CD4-positive, alpha-beta T cell (primary cell): ENCODE measurements at regions not wholly inside any gene's neighbourhood (a gene's known extent, or its start where the extent isn't known, plus 50 kb on each side); places are given as distances from the start of the nearest gene placed in this dataset.

ENCODE experiments used
- ATAC-seq: fragments of 200-7000 bp; cut with Tn5 transposase; one replicate; pipeline ENCODE4 v1.10.0; 2022; ENCODE audit warnings: mild to moderate bottlenecking; ENCODE audit not compliant: poor library complexity
- CTCF ChIA-PET: fragments of 350-600 bp; sonication (Branson Sonifier 250); formaldehyde crosslinking; loops from one replicate; lab custom pipeline; 2021; ENCODE audit warnings: antibody characterized with exemption, inconsistent platforms; lab: Charles Lee
- POLR2A ChIA-PET: fragments of 350-600 bp; sonication (Branson Sonifier 250); formaldehyde crosslinking; loops from one replicate; lab custom pipeline; 2021; ENCODE audit warnings: antibody characterized with exemption, inconsistent platforms; lab: Charles Lee
- DNase-seq, 14 experiments: peaks; one replicate each; pipeline ENCODE4 v3.0.0-alpha.2; 2013 to 2020; ENCODE audit warnings: mixed read lengths in 2 of 14
- H3K27ac ChIP-seq, 2 donors: one replicate each; pipeline versions ENCODE4 v1.5.1 to v1.7.0; 2013; ENCODE audit warnings: low read length in 2 of 2, low read depth in 1 of 2, mild to moderate bottlenecking in 1 of 2
- H3K27me3 ChIP-seq, 2 experiments: 1 replicate in 1 of 2; 2 replicates in 1 of 2; pipeline versions ENCODE4 v1.6.1 to v1.7.0; 2013; ENCODE audit warnings: low read length in 2 of 2, control low read depth in 1 of 2, mild to moderate bottlenecking in 1 of 2, moderate library complexity in 1 of 2; ENCODE audit not compliant: insufficient read depth in 2 of 2, control insufficient read depth in 1 of 2
- H3K36me3 ChIP-seq: one replicate; pipeline ENCODE4 v1.6.1; 2013; ENCODE audit warnings: low read length, control low read depth; ENCODE audit not compliant: insufficient read depth
- H3K4me1 ChIP-seq: one replicate; pipeline ENCODE4 v1.6.1; 2013; ENCODE audit warnings: low read length, control low read depth; ENCODE audit not compliant: insufficient read depth
- H3K4me3 ChIP-seq: one replicate; pipeline ENCODE4 v1.5.1; 2013; ENCODE audit warnings: mild to moderate bottlenecking, low read length, moderate library complexity
- H3K9me3 ChIP-seq, 2 experiments: 1 replicate in 1 of 2; 2 replicates in 1 of 2; pipeline versions ENCODE4 v1.6.1 to v1.7.0; 2013; ENCODE audit warnings: low read length in 2 of 2, mild to moderate bottlenecking in 2 of 2, control low read depth in 1 of 2, moderate library complexity in 1 of 2; ENCODE audit not compliant: control insufficient read depth in 1 of 2, insufficient read depth in 1 of 2
- H3K27ac Mint-ChIP-seq: one replicate; pipeline ENCODE4 v1.8.0; 2020; ENCODE audit warnings: mixed read lengths
- H3K27me3 Mint-ChIP-seq: one replicate; pipeline ENCODE4 v1.8.0; 2021; ENCODE audit warnings: mixed read lengths
- H3K36me3 Mint-ChIP-seq: one replicate; pipeline ENCODE4 v1.8.0; 2021; ENCODE audit warnings: low read depth, mixed read lengths
- H3K4me1 Mint-ChIP-seq: one replicate; pipeline ENCODE4 v1.8.0; 2021; ENCODE audit warnings: low read depth, mixed read lengths
- H3K4me3 Mint-ChIP-seq: one replicate; pipeline ENCODE4 v1.8.0; 2020; ENCODE audit warnings: mild to moderate bottlenecking, mixed read lengths
- H3K9me3 Mint-ChIP-seq: one replicate; pipeline ENCODE4 v1.8.0; 2020; ENCODE audit warnings: mixed read lengths
- CTCF ChIP-seq: fragments of 200-600 bp; IDR thresholded peaks from one replicate; pipeline ENCODE4 v1.8.0; 2022; ENCODE audit warnings: antibody characterized with exemption, mild to moderate bottlenecking
- intact Hi-C, 2 experiments: fragments of 100-400 bp; cut with DNase I in 1 of 2; cut with micrococcal nuclease in 1 of 2; formaldehyde crosslinking; loops; one replicate each; pipeline versions ENCODE4 v1.15.1 to v1.9.0; 2023 to 2025; cut with DNase I, micrococcal nuclease

DNA sequence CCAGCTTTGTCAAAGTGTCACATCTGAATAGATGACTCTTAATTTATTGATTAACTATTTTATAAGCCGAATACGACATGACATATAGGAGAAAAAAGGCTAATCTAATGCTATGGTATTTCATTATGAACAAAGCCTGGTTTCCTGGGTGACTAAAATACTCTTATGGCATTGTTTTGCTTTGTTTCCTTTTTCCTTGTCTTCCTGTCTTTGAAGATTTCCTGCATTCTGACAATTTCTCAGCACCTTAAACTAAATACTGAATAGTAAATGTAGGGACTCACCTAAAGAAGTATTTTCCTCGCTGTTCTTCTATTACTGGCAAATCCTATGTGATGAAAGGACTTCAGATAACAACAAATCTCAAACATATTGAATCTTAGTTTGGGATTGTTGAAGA, 1284.5 kb downstream of the EFNA5 start:
- DNase-seq, result no peak
- no peak for ATAC-seq
- Histone ChIP-seq H3K9me3 (peaks cover 0 to 4% of the 10 kb centered on the region in 2 experiments), H3K36me3 (no peaks in the 10 kb centered on the region), H3K27ac (no peak overlapping the region), H3K4me1 (no peaks in the 10 kb centered on the region), H3K4me3 (no peak overlapping the region), H3K27me3 (no peaks in the 10 kb centered on the region)
- intact Hi-C loops, result no loop called here
- H3K36me3 Mint-ChIP-seq, result no peaks in the 10 kb centered on the region
- H3K4me3 Mint-ChIP-seq, result no peak overlapping the region
- ChIA-PET POLR2A (no interaction called here), CTCF (no interaction called here)
- no peaks in the 10 kb centered on the region for H3K9me3 Mint-ChIP-seq
- no peaks in the 10 kb centered on the region for H3K27me3 Mint-ChIP-seq
- H3K27ac Mint-ChIP-seq, result no peak overlapping the region
- TF ChIP-seq CTCF, result no peak
- no peaks in the 10 kb centered on the region for H3K4me1 Mint-ChIP-seq

DNA sequence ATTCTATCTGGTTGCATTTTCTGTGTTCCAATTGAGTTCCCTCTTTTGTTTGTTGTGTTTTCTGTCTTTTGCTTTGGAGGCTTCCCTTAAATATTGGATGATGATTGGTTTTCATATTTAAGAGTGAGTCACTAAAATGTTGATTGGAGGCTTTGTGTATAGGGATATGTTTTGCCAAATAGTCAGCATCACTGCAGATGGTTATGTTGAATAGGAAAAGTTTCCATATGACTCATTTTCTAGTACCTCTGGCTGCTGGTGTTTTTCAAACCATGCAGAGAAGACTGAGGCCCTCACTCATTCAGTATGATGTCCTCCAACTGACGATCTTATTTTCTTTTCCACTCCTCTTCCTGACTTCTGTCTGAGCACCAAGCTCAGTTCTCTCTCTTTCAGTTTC, 1290.0 kb downstream of the EFNA5 start:
- H3K27me3 Mint-ChIP-seq, result no peaks in the 10 kb centered on the region
- ChIA-PET POLR2A (no interaction called here), CTCF (no interaction called here)
- H3K4me1 ChIP-seq, result no peaks in the 10 kb centered on the region
- H3K4me3 ChIP-seq, result no peak overlapping the region
- DNase-seq (no peak), ATAC-seq (no peak)
- H3K27me3 ChIP-seq, result no peaks in the 10 kb centered on the region
- H3K36me3 Mint-ChIP-seq, result no peaks in the 10 kb centered on the region
- intact Hi-C loops, result no loop called here
- no peak for TF ChIP-seq CTCF
- H3K4me1 Mint-ChIP-seq, result no peaks in the 10 kb centered on the region
- H3K27ac ChIP-seq, result no peak overlapping the region
- no peaks in the 10 kb centered on the region for H3K36me3 ChIP-seq
- H3K27ac Mint-ChIP-seq, result no peak overlapping the region
- no peak overlapping the region for H3K4me3 Mint-ChIP-seq
- H3K9me3 ChIP-seq, result no peaks in the 10 kb centered on the region
- no peaks in the 10 kb centered on the region for H3K9me3 Mint-ChIP-seq

- ChIA-PET POLR2A (no interaction called here), CTCF (no interaction called here)
- H3K9me3 ChIP-seq, result no peaks in the 10 kb centered on the region
- H3K4me1 ChIP-seq, result no peaks in the 10 kb centered on the region
- H3K27me3 Mint-ChIP-seq, result no peaks in the 10 kb centered on the region
- intact Hi-C loops, result no loop called here
- no peaks in the 10 kb centered on the region for H3K36me3 ChIP-seq
- no peaks in the 10 kb centered on the region for H3K27me3 ChIP-seq
- no peak overlapping the region for H3K4me3 ChIP-seq
- no peaks in the 10 kb centered on the region for H3K4me1 Mint-ChIP-seq
- TF ChIP-seq CTCF, result no peak
- H3K27ac Mint-ChIP-seq, result no peak overlapping the region
- ATAC-seq, result no peak
- no peak for DNase-seq
- H3K36me3 Mint-ChIP-seq, result no peaks in the 10 kb centered on the region
- H3K27ac ChIP-seq, result no peak overlapping the region
- H3K9me3 Mint-ChIP-seq, result peaks cover 2% of the 10 kb centered on the region
- no peak overlapping the region for H3K4me3 Mint-ChIP-seq
Observed at GRCh38 chr5:106376522-106376921, 1294.2 kb downstream of the EFNA5 start.
